ENCODE measurements at regions not wholly inside any gene's neighbourhood (a gene's known extent, or its start where the extent isn't known, plus 50 kb on each side); places are given as distances from the start of the nearest gene placed in this dataset.

DNA sequence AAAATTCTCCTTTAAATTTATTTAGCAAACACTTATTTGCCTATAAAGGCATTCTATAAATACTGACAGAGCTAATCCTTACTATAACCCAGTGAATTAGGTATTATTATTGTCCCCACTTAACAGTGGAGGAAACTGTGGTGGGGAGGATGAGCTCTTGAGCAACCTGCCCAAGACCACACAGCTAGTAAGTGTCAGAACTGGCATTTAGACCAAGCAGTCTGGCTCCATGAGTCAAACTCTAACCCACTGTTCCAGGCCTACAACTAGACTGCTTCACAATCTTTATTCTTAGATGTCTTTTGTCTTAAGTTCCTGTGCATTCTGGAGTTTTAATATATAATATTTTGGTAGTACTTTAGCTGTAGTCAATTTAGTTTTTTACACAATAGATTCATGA is 530.8 kb downstream of the BCKDHB start:
- no peak overlapping the region for H3K27ac ChIP-seq (ENCODE audit: low read depth, low read length)
- no peak overlapping the region for H3K9ac ChIP-seq (ENCODE audit: low read depth, low read length)
- H3K36me3 ChIP-seq (ENCODE audit: insufficient read depth, low read length): no peaks in the 10 kb centered on the region
- H3K27me3 ChIP-seq (ENCODE audit: insufficient read depth, low read length): no peaks in the 10 kb centered on the region
- H3K4me3 ChIP-seq (ENCODE audit: low read length): no peak overlapping the region
- peaks cover 5% of the 10 kb centered on the region; the same call in 1 of the 2 replicates for H3K9me3 ChIP-seq (ENCODE audit: insufficient read depth, low read depth, low read length)
- peaks cover 12% of the 10 kb centered on the region for H3K4me1 ChIP-seq (ENCODE audit: insufficient read depth, low read length)

DNA sequence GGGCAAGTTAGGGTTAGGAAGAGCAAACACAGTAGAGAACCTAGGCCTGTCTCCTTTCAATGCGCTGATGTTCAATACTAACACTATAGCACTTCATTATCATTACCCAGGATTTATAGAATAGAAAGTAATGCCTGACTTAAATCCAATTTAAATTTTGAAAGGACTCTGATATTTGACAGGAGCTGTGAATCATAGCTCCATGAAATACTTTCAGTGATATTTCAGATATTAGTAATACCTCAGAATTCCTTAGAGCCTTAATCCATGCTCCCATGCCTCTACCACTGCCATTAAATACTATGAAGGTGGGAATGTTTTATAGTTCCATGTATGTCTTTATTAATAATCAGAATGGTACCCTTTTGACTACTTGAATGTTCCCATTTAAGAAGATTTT is 530.2 kb downstream of the BCKDHB start:
- Histone ChIP-seq H3K27ac (ENCODE audit: low read depth, low read length) (no peak overlapping the region), H3K4me3 (ENCODE audit: low read length) (no peak overlapping the region), H3K9ac (ENCODE audit: low read depth, low read length) (no peak overlapping the region), H3K36me3 (ENCODE audit: insufficient read depth, low read length) (no peaks in the 10 kb centered on the region), H3K4me1 (ENCODE audit: insufficient read depth, low read length) (peaks cover 12% of the 10 kb centered on the region), H3K27me3 (ENCODE audit: insufficient read depth, low read length) (no peaks in the 10 kb centered on the region), H3K9me3 (ENCODE audit: insufficient read depth, low read depth, low read length) (peaks cover 5% of the 10 kb centered on the region; the same call in 1 of the 2 replicates)
- WGBS: no CpG with 5 or more reads among the region's 1 CpG

DNA sequence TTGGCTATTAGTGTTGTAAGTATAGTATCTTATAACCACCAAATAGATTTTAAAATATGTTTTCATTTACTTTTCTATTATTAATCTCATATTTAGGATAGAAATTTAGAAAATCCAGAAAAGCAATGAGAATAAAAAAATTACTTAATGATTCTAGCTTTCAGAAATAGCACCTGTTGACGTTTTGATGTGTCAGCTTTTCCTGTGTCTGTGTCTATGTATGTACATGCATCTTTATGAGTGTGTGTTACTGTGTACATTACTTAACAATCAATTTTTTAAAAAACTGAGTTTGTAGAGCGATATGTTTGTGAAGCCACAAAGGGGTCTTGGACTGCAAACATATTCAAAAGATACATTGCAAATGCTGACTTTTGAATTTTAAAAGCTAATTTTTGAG is 526.9 kb downstream of the BCKDHB start:
- peaks cover 6% of the 10 kb centered on the region for H3K4me1 ChIP-seq (ENCODE audit: insufficient read depth, low read length)
- 100% methylated on average over 2 of the region's 2 CpGs for WGBS

DNA sequence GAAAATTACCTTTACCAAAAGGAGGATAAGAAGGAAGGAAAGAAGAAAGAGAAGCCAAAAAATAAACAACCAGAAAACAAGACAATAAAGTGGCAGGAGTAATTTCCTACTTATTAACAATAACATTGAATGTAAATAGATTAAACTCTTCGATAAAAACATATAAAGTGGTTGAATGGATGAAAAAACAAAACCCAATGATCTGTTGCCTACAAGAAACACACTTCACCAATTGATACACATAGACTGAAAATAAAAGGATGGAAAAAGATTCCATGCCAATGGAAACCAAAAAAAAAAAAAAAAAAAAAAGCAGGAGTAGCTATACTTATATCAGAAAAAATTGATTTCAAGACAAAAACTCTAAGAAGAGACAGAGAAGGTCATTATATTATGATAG is 518.9 kb downstream of the BCKDHB start:
- Histone ChIP-seq H3K27me3 (ENCODE audit: insufficient read depth, low read length) (no peaks in the 10 kb centered on the region), H3K4me1 (ENCODE audit: insufficient read depth, low read length) (no peaks in the 10 kb centered on the region), H3K36me3 (ENCODE audit: insufficient read depth, low read length) (no peaks in the 10 kb centered on the region), H3K27ac (ENCODE audit: low read depth, low read length) (no peak overlapping the region), H3K9me3 (ENCODE audit: insufficient read depth, low read depth, low read length) (peaks cover 2% of the 10 kb centered on the region; the same call in 1 of the 2 replicates), H3K4me3 (ENCODE audit: low read length) (no peak overlapping the region), H3K9ac (ENCODE audit: low read depth, low read length) (no peak overlapping the region)
- no CpG with 5 or more reads among the region's 1 CpG for WGBS

More for the DNA sequence above, 526.9 kb downstream of the BCKDHB start:
- H3K9me3 ChIP-seq (ENCODE audit: insufficient read depth, low read depth, low read length): peaks cover 5% of the 10 kb centered on the region; the same call in 1 of the 2 replicates
- no peak overlapping the region for H3K4me3 ChIP-seq (ENCODE audit: low read length)
- no peaks in the 10 kb centered on the region for H3K27me3 ChIP-seq (ENCODE audit: insufficient read depth, low read length)
- H3K9ac ChIP-seq (ENCODE audit: low read depth, low read length): no peak overlapping the region
- no peak overlapping the region for H3K27ac ChIP-seq (ENCODE audit: low read depth, low read length)
- H3K36me3 ChIP-seq (ENCODE audit: insufficient read depth, low read length): no peaks in the 10 kb centered on the region

DNA sequence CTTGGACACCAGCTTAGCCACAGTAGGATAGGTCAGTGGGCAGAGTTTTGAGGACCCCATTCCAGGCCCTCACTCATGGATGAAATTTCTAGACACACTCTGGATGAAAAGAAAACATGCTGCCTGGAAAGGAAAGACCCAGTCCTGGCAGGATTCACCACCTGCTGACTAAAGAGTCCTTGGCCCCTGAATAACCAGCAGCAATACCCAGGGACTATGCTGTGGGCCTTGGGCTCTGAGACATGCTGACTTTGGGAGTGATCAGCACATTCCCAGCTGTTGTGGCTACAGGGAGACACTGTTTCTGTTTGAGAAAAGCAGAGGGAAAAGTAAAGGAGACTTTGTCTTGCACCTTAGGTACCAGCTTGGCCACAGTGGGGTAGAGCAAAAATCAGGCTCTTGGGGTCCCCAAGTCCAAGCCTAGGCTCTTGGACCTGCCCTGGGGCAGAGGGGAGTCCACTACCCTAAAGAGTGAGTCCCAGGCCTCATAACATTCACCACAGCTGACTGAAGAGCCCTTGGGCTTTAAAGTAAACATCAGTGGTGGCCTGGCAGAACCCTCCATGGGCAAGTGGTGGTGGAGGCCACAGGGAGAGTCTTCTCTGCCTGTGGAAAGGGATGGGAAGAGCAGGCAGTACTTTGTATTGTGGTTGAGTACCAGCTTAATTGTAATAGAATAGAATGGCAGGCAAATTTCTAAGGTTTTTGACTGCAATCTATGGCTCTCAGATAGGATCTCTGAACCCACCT is 516.8 kb downstream of the BCKDHB start:
- Histone ChIP-seq H3K9ac (ENCODE audit: low read depth, low read length) (no peak overlapping the region), H3K4me3 (ENCODE audit: low read length) (no peak overlapping the region), H3K9me3 (ENCODE audit: insufficient read depth, low read depth, low read length) (peaks cover 2% of the 10 kb centered on the region; the same call in 1 of the 2 replicates), H3K27me3 (ENCODE audit: insufficient read depth, low read length) (no peaks in the 10 kb centered on the region), H3K36me3 (ENCODE audit: insufficient read depth, low read length) (no peaks in the 10 kb centered on the region), H3K27ac (ENCODE audit: low read depth, low read length) (no peak overlapping the region), H3K4me1 (ENCODE audit: insufficient read depth, low read length) (no peaks in the 10 kb centered on the region)

DNA sequence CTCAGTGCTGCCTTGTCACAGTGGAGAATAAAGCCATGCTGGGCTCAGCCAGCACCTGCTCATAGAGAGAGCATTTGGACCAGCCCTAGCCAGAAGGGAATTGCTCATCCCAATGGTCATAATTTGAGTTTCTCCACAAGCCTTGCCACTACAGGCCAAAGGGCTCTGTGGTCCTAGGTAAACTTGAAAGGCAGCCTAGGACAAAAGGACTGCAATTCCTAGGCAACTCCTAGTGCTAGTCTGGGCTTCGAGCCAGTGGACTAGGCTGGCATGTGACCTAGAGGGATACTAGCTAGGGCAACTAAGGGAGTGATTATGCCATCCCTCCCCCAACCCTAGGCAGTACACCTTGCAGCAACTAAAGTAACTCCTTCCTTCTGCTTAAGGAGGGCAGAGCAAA is 516.2 kb downstream of the BCKDHB start:
- Histone ChIP-seq H3K4me3 (ENCODE audit: low read length) (no peak overlapping the region), H3K9ac (ENCODE audit: low read depth, low read length) (no peak overlapping the region), H3K27ac (ENCODE audit: low read depth, low read length) (no peak overlapping the region), H3K4me1 (ENCODE audit: insufficient read depth, low read length) (no peaks in the 10 kb centered on the region), H3K9me3 (ENCODE audit: insufficient read depth, low read depth, low read length) (peaks cover 2% of the 10 kb centered on the region; the same call in 1 of the 2 replicates), H3K36me3 (ENCODE audit: insufficient read depth, low read length) (no peaks in the 10 kb centered on the region), H3K27me3 (ENCODE audit: insufficient read depth, low read length) (no peaks in the 10 kb centered on the region)
- WGBS: 92% methylated on average over 1 of the region's 1 CpG

DNA sequence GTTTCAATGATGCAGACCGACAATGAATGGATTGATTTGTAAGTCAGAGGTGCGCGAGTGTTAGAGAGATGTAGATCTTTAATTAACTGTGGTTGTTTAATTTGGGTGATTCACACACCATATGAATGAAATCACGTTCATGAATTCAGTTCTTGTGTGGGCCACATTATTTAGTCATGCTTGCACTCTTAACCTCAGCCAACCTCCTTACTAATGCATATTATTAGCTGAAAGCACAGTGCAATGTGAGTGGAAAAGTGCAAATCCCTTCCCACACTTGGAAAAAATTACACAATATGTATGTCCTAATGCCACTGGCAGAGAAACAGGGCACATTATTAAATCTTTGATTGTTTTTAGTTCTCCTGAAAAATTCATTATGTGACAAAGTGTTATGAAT is 512.5 kb downstream of the BCKDHB start:
- over 99% methylated on average over 4 of the region's 4 CpGs for WGBS

DNA sequence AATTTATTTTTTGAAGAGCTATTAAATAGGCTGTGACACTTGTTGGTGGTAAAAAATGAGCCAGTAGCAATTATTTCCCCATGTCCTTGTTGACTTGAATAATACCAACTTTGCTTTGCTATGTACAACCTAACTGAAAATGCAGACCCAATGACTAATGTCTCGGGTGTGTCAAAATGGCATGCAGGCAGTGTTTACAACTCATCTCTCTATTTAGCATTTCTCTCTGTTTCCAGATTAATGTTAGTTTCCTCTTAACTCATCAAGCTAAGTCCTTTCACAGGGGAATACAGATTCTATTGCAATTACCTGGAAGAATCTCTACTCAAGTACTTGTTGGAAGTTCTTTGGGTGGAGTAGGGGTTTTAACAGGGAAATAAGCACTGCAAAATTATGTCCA is 504.4 kb downstream of the BCKDHB start:
- no peak overlapping the region for H3K4me3 ChIP-seq (ENCODE audit: low read length)
- no peaks in the 10 kb centered on the region for H3K9me3 ChIP-seq (ENCODE audit: insufficient read depth, low read depth, low read length)
- H3K36me3 ChIP-seq (ENCODE audit: insufficient read depth, low read length): no peaks in the 10 kb centered on the region
- H3K9ac ChIP-seq (ENCODE audit: low read depth, low read length): no peak overlapping the region
- H3K27ac ChIP-seq (ENCODE audit: low read depth, low read length): no peak overlapping the region
- H3K27me3 ChIP-seq (ENCODE audit: insufficient read depth, low read length): no peaks in the 10 kb centered on the region
- 92% methylated on average over 1 of the region's 1 CpG for WGBS
- no peaks in the 10 kb centered on the region for H3K4me1 ChIP-seq (ENCODE audit: insufficient read depth, low read length)

More for the DNA sequence above, 512.5 kb downstream of the BCKDHB start:
- H3K27me3 ChIP-seq (ENCODE audit: insufficient read depth, low read length): no peaks in the 10 kb centered on the region
- no peaks in the 10 kb centered on the region for H3K36me3 ChIP-seq (ENCODE audit: insufficient read depth, low read length)
- H3K9me3 ChIP-seq (ENCODE audit: insufficient read depth, low read depth, low read length): no peaks in the 10 kb centered on the region
- H3K27ac ChIP-seq (ENCODE audit: low read depth, low read length): no peak overlapping the region
- H3K9ac ChIP-seq (ENCODE audit: low read depth, low read length): no peak overlapping the region
- no peaks in the 10 kb centered on the region for H3K4me1 ChIP-seq (ENCODE audit: insufficient read depth, low read length)
- H3K4me3 ChIP-seq (ENCODE audit: low read length): no peak overlapping the region

DNA sequence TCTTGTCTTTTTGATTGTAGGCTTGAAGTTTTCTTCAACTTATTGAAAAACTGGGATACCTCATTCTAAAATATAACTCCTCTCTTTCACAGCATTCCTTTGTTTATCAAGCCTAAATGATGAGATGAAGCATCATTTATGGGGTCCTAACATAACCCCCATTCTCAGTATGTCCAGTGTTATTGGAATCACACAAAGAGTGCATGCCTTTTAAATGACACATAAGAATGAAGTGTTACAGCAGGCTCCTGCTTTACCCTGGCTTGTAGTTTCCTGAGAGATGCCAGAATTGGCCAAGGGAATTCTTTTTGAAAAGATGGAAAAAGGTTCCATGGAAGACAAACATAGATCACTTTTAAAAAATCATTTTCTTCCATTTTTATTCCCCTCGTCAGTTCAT is 502.4 kb downstream of the BCKDHB start:
- Histone ChIP-seq H3K27ac (ENCODE audit: low read depth, low read length) (no peak overlapping the region), H3K9me3 (ENCODE audit: insufficient read depth, low read depth, low read length) (no peaks in the 10 kb centered on the region), H3K4me3 (ENCODE audit: low read length) (no peak overlapping the region), H3K4me1 (ENCODE audit: insufficient read depth, low read length) (no peaks in the 10 kb centered on the region), H3K9ac (ENCODE audit: low read depth, low read length) (no peak overlapping the region), H3K36me3 (ENCODE audit: insufficient read depth, low read length) (no peaks in the 10 kb centered on the region), H3K27me3 (ENCODE audit: insufficient read depth, low read length) (no peaks in the 10 kb centered on the region)
- WGBS: no CpG with 5 or more reads among the region's 1 CpG

DNA sequence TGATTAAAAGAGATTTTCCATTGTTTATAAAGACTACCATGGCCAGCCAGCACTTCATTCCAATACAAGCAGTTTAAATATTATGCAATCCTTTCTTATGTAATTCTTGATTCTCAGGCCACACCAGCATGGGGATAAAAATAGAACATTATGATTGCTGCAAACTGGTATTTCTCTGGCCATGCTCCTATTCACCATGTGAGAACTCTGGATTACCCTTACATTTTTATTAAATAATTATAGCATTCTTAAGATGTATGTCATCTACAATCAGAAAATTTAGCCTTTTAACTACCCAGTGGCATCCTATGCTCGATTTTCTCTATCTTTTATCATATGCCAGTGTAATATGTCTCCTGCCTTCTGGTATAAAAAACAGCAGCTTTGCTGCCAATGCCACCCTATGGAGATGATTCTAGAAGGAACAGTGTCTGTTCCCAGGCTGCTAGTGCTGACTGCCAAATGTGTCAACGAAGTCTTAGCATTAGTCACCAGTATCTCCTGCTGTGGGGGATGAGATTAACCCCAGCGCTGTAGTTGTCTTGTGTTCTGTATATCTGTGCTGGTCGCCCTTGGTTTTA is 501.4 kb downstream of the BCKDHB start:
- no peaks in the 10 kb centered on the region for H3K27me3 ChIP-seq (ENCODE audit: insufficient read depth, low read length)
- no peak overlapping the region for H3K4me3 ChIP-seq (ENCODE audit: low read length)
- 61% methylated on average over 4 of the region's 4 CpGs for whole genome bisulfite sequencing
- H3K27ac ChIP-seq (ENCODE audit: low read depth, low read length): no peak overlapping the region
- no peaks in the 10 kb centered on the region for H3K36me3 ChIP-seq (ENCODE audit: insufficient read depth, low read length)
- H3K9me3 ChIP-seq (ENCODE audit: insufficient read depth, low read depth, low read length): no peaks in the 10 kb centered on the region
- H3K9ac ChIP-seq (ENCODE audit: low read depth, low read length): no peak overlapping the region
- no peaks in the 10 kb centered on the region for H3K4me1 ChIP-seq (ENCODE audit: insufficient read depth, low read length)

DNA sequence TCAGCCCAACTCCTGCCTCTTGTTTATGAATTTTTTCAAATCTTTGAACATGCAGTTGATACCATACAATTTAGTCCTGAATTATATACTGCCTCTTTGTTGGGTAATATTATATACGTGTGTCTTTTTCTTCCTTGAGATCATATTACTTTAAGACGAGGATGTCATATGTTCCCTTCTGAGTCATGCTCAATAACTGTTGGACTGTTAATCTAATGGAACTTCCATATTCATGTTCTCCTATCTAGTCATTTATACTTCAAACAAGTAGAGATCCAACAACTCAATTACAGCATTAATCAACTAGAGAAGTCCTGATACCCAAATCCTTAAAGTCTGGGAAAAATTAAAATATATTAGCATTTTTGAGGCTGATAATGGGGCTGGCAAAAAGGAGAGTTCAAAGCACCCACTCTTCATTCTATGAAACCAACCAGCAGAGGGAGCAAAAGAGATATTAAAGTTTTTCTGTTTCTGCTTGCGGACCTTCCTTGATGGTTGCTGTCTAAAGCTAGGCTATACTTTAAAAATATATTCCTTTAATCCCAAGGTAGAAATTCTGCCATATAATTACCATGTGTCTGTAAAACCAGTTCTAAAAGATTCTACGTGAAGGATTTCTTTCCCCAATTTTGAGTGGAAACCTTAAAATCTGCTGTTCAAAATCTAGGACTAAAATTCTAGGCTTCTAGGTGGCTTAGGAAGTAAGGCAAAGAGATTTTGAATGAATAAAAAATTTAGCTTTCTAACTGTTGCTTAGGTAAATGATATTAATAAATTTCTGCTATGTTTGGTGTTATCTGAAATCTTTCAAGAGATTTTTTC is 498.9 kb downstream of the BCKDHB start:
- H3K27me3 ChIP-seq (ENCODE audit: insufficient read depth, low read length): no peaks in the 10 kb centered on the region
- 52% methylated on average over 3 of the region's 4 CpGs for WGBS

More for the DNA sequence above, 498.9 kb downstream of the BCKDHB start:
- Histone ChIP-seq H3K9me3 (ENCODE audit: insufficient read depth, low read depth, low read length) (no peaks in the 10 kb centered on the region), H3K4me3 (ENCODE audit: low read length) (no peak overlapping the region), H3K27ac (ENCODE audit: low read depth, low read length) (no peak overlapping the region), H3K4me1 (ENCODE audit: insufficient read depth, low read length) (no peaks in the 10 kb centered on the region), H3K9ac (ENCODE audit: low read depth, low read length) (no peak overlapping the region), H3K36me3 (ENCODE audit: insufficient read depth, low read length) (no peaks in the 10 kb centered on the region)
